Glomerular visceral epithelial cell (primary cell): ENCODE measurements at regions not wholly inside any gene's neighbourhood (a gene's known extent, or its start where the extent isn't known, plus 50 kb on each side); places are given as distances from the start of the nearest gene placed in this dataset.

Experiments used
- DNase-seq: peaks from one replicate; pipeline ENCODE4 v3.0.0-alpha.2; 2016; ENCODE audit errors: extremely low spot score

- no peak for DNase-seq
These were observed 90.1 kb upstream of the MTPN start for GRCh38 chr7:136067277-136067676.

- no peak for DNase-seq
These were observed 89.4 kb upstream of the MTPN start for GRCh38 chr7:136066304-136067143.

GRCh38 chr7:136064627-136065237, 87.6 kb upstream of the MTPN start:
- DNase-seq: no peak

GRCh38 chr7:136064081-136064480, 86.9 kb upstream of the MTPN start:
- no peak for DNase-seq

- no peak for DNase-seq
These were observed 86.1 kb upstream of the MTPN start for GRCh38 chr7:136063326-136063666.

GRCh38 chr7:136062625-136063325, 85.6 kb upstream of the MTPN start:
- DNase-seq: no peak

- DNase-seq: no peak
These were observed 84.3 kb upstream of the MTPN start for GRCh38 chr7:136061433-136061832.

- no peak for DNase-seq
These were observed 81.4 kb upstream of the MTPN start for GRCh38 chr7:136058546-136058945.

GRCh38 chr7:136057509-136057908, 80.3 kb upstream of the MTPN start:
- no peak for DNase-seq

GRCh38 chr7:136056651-136057231, 79.6 kb upstream of the MTPN start:
- no peak for DNase-seq

GRCh38 chr7:136055266-136055665, 78.1 kb upstream of the MTPN start:
- no peak for DNase-seq

- DNase-seq: no peak
These were observed 76.7 kb upstream of the MTPN start for GRCh38 chr7:136053689-136054485.

GRCh38 chr7:136051203-136051928, 74.2 kb upstream of the MTPN start:
- no peak for DNase-seq

- peak; percentile 38 for DNase-seq
These were observed 73.3 kb upstream of the MTPN start for GRCh38 chr7:136050462-136050847.

- no peak for DNase-seq
These were observed 72.8 kb upstream of the MTPN start for GRCh38 chr7:136049818-136050461.

- no peak for DNase-seq
These were observed 72.0 kb upstream of the MTPN start for GRCh38 chr7:136049117-136049516.

- no peak for DNase-seq
These were observed 69.4 kb upstream of the MTPN start for GRCh38 chr7:136046548-136046947.

- no peak for DNase-seq
These were observed 68.8 kb upstream of the MTPN start for GRCh38 chr7:136045992-136046391.

- DNase-seq: no peak
These were observed 68.0 kb upstream of the MTPN start for GRCh38 chr7:136045181-136045580.

- DNase-seq: no peak
These were observed 62.6 kb upstream of the MTPN start for GRCh38 chr7:136039577-136040345.
